Kidney epithelial cell (primary cell): ENCODE measurements at regions not wholly inside any gene's neighbourhood (a gene's known extent, or its start where the extent isn't known, plus 50 kb on each side); places are given as distances from the start of the nearest gene placed in this dataset.

Experiments used
- DNase-seq: peaks from one replicate; pipeline ENCODE4 v3.0.0-alpha.2; 2010; ENCODE audit warnings: low read depth
- H3K27me3 ChIP-seq: 2 replicates; pipeline ENCODE4 v1.6.0; 2011; ENCODE audit warnings: low read length; ENCODE audit not compliant: control insufficient read depth, insufficient read depth
- H3K36me3 ChIP-seq: 2 replicates; pipeline ENCODE4 v1.5.1; 2011; ENCODE audit warnings: low read length; ENCODE audit not compliant: control insufficient read depth, insufficient read depth
- H3K4me3 ChIP-seq: 2 replicates; pipeline ENCODE4 v1.5.1; 2011; ENCODE audit warnings: low read depth, mild to moderate bottlenecking, control low read depth, low read length
- TF ChIP-seq, protein P1 (sequence below): IDR thresholded peaks from 2 replicates; pipeline ENCODE4 v1.5.1; 2011; ENCODE audit warnings: mild to moderate bottlenecking, moderate library complexity, low read length, control low read depth, inconsistent platforms; ENCODE audit not compliant: insufficient read depth, poor library complexity, severe bottlenecking

DNA sequence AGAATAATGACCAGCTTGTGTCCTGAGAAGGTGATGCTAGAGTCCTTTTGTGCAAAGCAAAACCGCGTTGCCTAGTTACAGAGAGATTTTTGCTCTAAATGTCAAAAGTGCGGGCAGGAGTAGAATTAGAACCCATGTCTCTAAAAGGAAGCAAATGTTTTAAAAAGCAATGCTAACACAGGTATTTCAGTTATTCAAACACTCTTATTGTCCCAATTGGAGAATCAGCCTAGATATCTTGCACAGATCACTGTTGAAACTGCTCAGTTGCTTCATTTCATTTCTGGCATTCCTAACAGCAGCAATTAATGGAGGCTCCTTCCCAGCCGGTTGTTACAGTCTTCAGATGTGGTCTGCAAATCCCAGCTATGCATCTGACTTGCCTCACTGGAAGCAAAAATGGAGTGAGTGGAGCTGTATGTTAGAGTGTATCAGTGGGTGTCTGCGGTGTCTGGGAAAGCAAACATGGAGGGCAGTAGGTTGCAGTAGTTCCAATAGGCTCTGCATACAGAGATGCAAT is 55.6 kb upstream of the SEMA6D start:
- no peaks in the 10 kb centered on the region for H3K27me3 ChIP-seq
- no peak overlapping the region for H3K4me3 ChIP-seq
- TF ChIP-seq, protein P1, sequence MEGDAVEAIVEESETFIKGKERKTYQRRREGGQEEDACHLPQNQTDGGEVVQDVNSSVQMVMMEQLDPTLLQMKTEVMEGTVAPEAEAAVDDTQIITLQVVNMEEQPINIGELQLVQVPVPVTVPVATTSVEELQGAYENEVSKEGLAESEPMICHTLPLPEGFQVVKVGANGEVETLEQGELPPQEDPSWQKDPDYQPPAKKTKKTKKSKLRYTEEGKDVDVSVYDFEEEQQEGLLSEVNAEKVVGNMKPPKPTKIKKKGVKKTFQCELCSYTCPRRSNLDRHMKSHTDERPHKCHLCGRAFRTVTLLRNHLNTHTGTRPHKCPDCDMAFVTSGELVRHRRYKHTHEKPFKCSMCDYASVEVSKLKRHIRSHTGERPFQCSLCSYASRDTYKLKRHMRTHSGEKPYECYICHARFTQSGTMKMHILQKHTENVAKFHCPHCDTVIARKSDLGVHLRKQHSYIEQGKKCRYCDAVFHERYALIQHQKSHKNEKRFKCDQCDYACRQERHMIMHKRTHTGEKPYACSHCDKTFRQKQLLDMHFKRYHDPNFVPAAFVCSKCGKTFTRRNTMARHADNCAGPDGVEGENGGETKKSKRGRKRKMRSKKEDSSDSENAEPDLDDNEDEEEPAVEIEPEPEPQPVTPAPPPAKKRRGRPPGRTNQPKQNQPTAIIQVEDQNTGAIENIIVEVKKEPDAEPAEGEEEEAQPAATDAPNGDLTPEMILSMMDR: no peak
- DNase-seq: no peak
- no peaks in the 10 kb centered on the region for H3K36me3 ChIP-seq

DNA sequence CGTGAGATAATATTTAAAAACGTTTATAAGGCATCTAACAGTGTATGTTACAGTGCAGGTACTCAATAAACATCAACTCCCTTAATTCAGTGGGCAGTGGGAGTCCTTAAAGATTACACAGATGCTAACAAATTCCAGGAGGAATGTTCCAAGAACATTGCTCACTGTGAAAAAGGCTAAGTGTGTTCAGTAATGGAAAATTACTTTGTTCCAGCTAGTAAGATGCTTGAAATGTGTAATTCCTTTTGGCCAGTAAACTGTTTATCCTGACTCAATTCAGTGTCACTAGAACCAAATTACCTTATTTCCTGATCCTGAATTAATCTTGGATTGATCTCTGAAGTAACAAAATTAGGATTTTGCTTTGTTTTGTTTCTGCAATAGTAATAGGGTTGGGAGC is 54.2 kb upstream of the SEMA6D start:
- H3K36me3 ChIP-seq: no peaks in the 10 kb centered on the region
- TF ChIP-seq, protein P1: no peak
- H3K4me3 ChIP-seq: no peak overlapping the region
- H3K27me3 ChIP-seq: no peaks in the 10 kb centered on the region
- DNase-seq: no peak
